Testis (tissue), 2 donors: ENCODE measurements at regions not wholly inside any gene's neighbourhood (a gene's known extent, or its start where the extent isn't known, plus 50 kb on each side); places are given as distances from the start of the nearest gene placed in this dataset.

Source experiments
- CTCF ChIP-seq, 3 experiments: fragments of 450-650 bp in 2 of 3; fragments of 200-600 bp in 1 of 3; sonication (generic) in 1 of 3; IDR thresholded peaks; one replicate each; pipeline ENCODE4 v1.5.1; 2016 to 2019; ENCODE audit warnings: antibody characterized with exemption in 3 of 3, mild to moderate bottlenecking in 2 of 3, moderate library complexity in 1 of 3
- POLR2A ChIP-seq: fragments of 450-650 bp; IDR thresholded peaks from one replicate; pipeline ENCODE4 v1.6.1; 2017; ENCODE audit warnings: antibody characterized with exemption, mild to moderate bottlenecking, moderate library complexity

- TF ChIP-seq CTCF (IDR thresholded peaks at IDR 0.05) = no peak
- no peak for TF ChIP-seq POLR2A
Measured at GRCh38 chr2:183608747-183609146, 484.5 kb downstream of the NUP35 start.
